Endothelial cell of umbilical vein (primary cell): ENCODE measurements at regions not wholly inside any gene's neighbourhood (a gene's known extent, or its start where the extent isn't known, plus 50 kb on each side); places are given as distances from the start of the nearest gene placed in this dataset.

Experiments
- BruUV-seq: library from RNA; stranded (reverse); fragments of 400-500 nt; replicated peaks from 2 replicates; lab custom pipeline; 2021; lab: Mats Ljungman, UMichigan
- CTCF ChIA-PET: fragments of 300-600, 350-600 bp; sonication (Branson Sonifier 250); formaldehyde crosslinking; loops from one replicate; lab custom pipeline; 2021; ENCODE audit warnings: antibody characterized with exemption, inconsistent platforms; lab: Charles Lee
- POLR2A ChIA-PET: fragments of 300-600, 350-600 bp; sonication (Branson Sonifier 250); formaldehyde crosslinking; loops from one replicate; lab custom pipeline; 2021; ENCODE audit warnings: antibody characterized with exemption, inconsistent platforms; lab: Charles Lee
- DNase-seq: peaks from one replicate; pipeline ENCODE4 v3.0.0-alpha.2; 2011; ENCODE audit warnings: low read depth, low spot score
- FAIRE-seq: peaks from 2 replicates; lab custom pipeline; 2011; peaks lifted over from hg19 to GRCh38; lab: Jason Lieb, UNC
- H2AFZ ChIP-seq: 2 replicates; pipeline ENCODE4 v1.6.0; 2012; ENCODE audit warnings: low read depth, low read length, control low read depth, inconsistent platforms
- H3K27ac ChIP-seq: 2 replicates; pipeline ENCODE4 v1.5.1; 2011; ENCODE audit warnings: low read depth, mild to moderate bottlenecking, control low read depth, low read length, moderate library complexity; ENCODE audit not compliant: insufficient read depth
- H3K27me3 ChIP-seq, 2 experiments: 2 replicates each; pipeline versions ENCODE4 v1.6.0 to v1.6.1; 2011; ENCODE audit warnings: low read length in 2 of 2, mixed read lengths in 1 of 2; ENCODE audit not compliant: control insufficient read depth in 2 of 2, insufficient read depth in 2 of 2
- H3K36me3 ChIP-seq, 2 experiments: 2 replicates in 1 of 2; 3 replicates in 1 of 2; pipeline ENCODE4 v1.5.1; 2011; ENCODE audit warnings: low read length in 2 of 2, mild to moderate bottlenecking in 1 of 2, moderate library complexity in 1 of 2; ENCODE audit not compliant: control insufficient read depth in 2 of 2, insufficient read depth in 2 of 2; ENCODE audit errors: extremely low read depth in 1 of 2
- H3K4me1 ChIP-seq: 3 replicates; pipeline ENCODE4 v1.5.1; 2011; ENCODE audit warnings: mild to moderate bottlenecking, low read length; ENCODE audit not compliant: control insufficient read depth, insufficient read depth; ENCODE audit errors: extremely low read depth
- H3K4me2 ChIP-seq: 2 replicates; pipeline ENCODE4 v1.6.1; 2011; ENCODE audit warnings: low read length, control low read depth, mixed read lengths; ENCODE audit not compliant: insufficient read depth
- H3K4me3 ChIP-seq, 3 experiments: fragments of 200-600 bp in 1 of 3; sonication (generic), shearing (Covaris generic) in 1 of 3; replicated peaks in 1 of 3; 2 replicates each; pipeline ENCODE4 v1.5.1; 2011 to 2016; ENCODE audit warnings: control low read depth in 3 of 3, low read length in 3 of 3, mild to moderate bottlenecking in 2 of 3, inconsistent platforms in 1 of 3, low read depth in 1 of 3, moderate library complexity in 1 of 3; ENCODE audit not compliant: insufficient read depth in 1 of 3
- H3K79me2 ChIP-seq: 2 replicates; pipeline ENCODE4 v1.6.0; 2012; ENCODE audit warnings: low read length, inconsistent platforms; ENCODE audit not compliant: control insufficient read depth, insufficient read depth
- H3K9ac ChIP-seq: replicated peaks from 2 replicates; pipeline ENCODE3; 2011; ENCODE audit warnings: low read length, control low read depth; ENCODE audit not compliant: insufficient read depth; ENCODE audit errors: extremely low read depth
- H3K9me1 ChIP-seq: replicated peaks from 3 replicates; pipeline ENCODE4 v1.6.0; 2011; ENCODE audit warnings: mild to moderate bottlenecking, low read length; ENCODE audit not compliant: control insufficient read depth, insufficient read depth; ENCODE audit errors: extremely low read depth
- H3K9me3 ChIP-seq: replicated peaks from 2 replicates; pipeline ENCODE4 v1.5.1; 2012; ENCODE audit warnings: low read length, inconsistent platforms; ENCODE audit not compliant: control insufficient read depth, insufficient read depth
- H4K20me1 ChIP-seq: replicated peaks from 2 replicates; pipeline ENCODE3; 2011; ENCODE audit warnings: mild to moderate bottlenecking, low read length; ENCODE audit not compliant: control insufficient read depth, insufficient read depth; ENCODE audit errors: extremely low read depth
- CTCF ChIP-seq, 2 donors: IDR thresholded peaks; 1 replicate in 1 of 2; 2 replicates in 1 of 2; pipeline ENCODE4 v1.5.1; 2011; ENCODE audit warnings: low read length in 2 of 2, mild to moderate bottlenecking in 2 of 2, moderate library complexity in 2 of 2, control low read depth in 1 of 2, inconsistent platforms in 1 of 2, low read depth in 1 of 2; ENCODE audit not compliant: insufficient read depth in 1 of 2; ENCODE audit errors: extremely low read depth in 1 of 2
- EZH2 ChIP-seq: IDR thresholded peaks from 2 replicates; pipeline ENCODE4 v1.6.1; 2012; ENCODE audit warnings: borderline replicate concordance, low read depth, mild to moderate bottlenecking, moderate library complexity, low read length, inconsistent platforms; ENCODE audit not compliant: severe bottlenecking
- FOS ChIP-seq: IDR thresholded peaks from 2 replicates; pipeline ENCODE4 v1.6.1; 2011; ENCODE audit warnings: mild to moderate bottlenecking, low read length, moderate library complexity, borderline replicate concordance; ENCODE audit not compliant: insufficient read depth
- JUN ChIP-seq: IDR thresholded peaks from 2 replicates; pipeline ENCODE4 v1.6.1; 2011; ENCODE audit warnings: borderline replicate concordance, low read depth; ENCODE audit not compliant: insufficient read length, insufficient read depth
- MAX ChIP-seq: IDR thresholded peaks from 2 replicates; pipeline ENCODE4 v1.6.1; 2011; ENCODE audit not compliant: insufficient read depth, insufficient read length
- MYC ChIP-seq: IDR thresholded peaks from one replicate; pipeline ENCODE4 v1.6.1; 2011; ENCODE audit warnings: mild to moderate bottlenecking, low read depth, low read length
- POLR2A ChIP-seq: IDR thresholded peaks from 2 replicates; pipeline ENCODE4 v1.6.1; 2012; ENCODE audit warnings: low read depth, mild to moderate bottlenecking, control low read depth, low read length
- POLR2AphosphoS5 ChIP-seq: IDR thresholded peaks from 2 replicates; pipeline ENCODE4 v1.6.1; 2012; ENCODE audit warnings: low read depth, mild to moderate bottlenecking, control low read depth, low read length, moderate library complexity; ENCODE audit not compliant: insufficient read depth
- dilution Hi-C: fragments of 300-500 bp; cut with MboI; formaldehyde crosslinking; loops from one replicate; pipeline ENCODE4 v1.15.0; 2019; ENCODE audit warnings: low sequenced_read_pairs; ENCODE audit not compliant: extremely low pct_ligation_motif_present
- intact Hi-C: fragments of 100-400 bp; cut with micrococcal nuclease; formaldehyde crosslinking; loops from one replicate; pipeline ENCODE4 v1.10.0; 2022

- dilution Hi-C loops = no loop called here
- no peaks in the 10 kb centered on the region for H3K27me3 ChIP-seq
These were observed 97.2 kb upstream of the SFSWAP start for GRCh38 chr12:131613678-131614077.

More at GRCh38 chr12:131613678-131614077, 97.2 kb upstream of the SFSWAP start:
- no TSS peak for BruUV-seq
- TF ChIP-seq CTCF (IDR thresholded peaks at IDR 0.05; ENCODE audit: extremely low read depth in 1 of 2, insufficient read depth in 1 of 2, low read depth in 1 of 2, low read length in 2 of 2) (no peak), POLR2A (no peak), JUN (no peak), EZH2 (no peak), MYC (no peak), MAX (no peak), FOS (no peak), POLR2AphosphoS5 (no peak)
- POLR2A ChIA-PET = no interaction called here
- CTCF ChIA-PET = no interaction called here
- Histone ChIP-seq H3K27ac (no peak overlapping the region), H4K20me1 (no peaks in the 10 kb centered on the region), H3K9ac (no peak overlapping the region), H3K4me2 (no peak overlapping the region), H3K4me3 (no peak overlapping the region), H3K36me3 (no peaks in the 10 kb centered on the region), H3K9me1 (no peaks in the 10 kb centered on the region), H3K79me2 (no peaks in the 10 kb centered on the region), H3K9me3 (no peaks in the 10 kb centered on the region), H3K4me1 (no peaks in the 10 kb centered on the region), H2AFZ (no peak overlapping the region)
- FAIRE-seq (no peak), DNase-seq (no peak)
- intact Hi-C loops = no loop called here
